GM21367 (cell line): ENCODE measurements at regions not wholly inside any gene's neighbourhood (a gene's known extent, or its start where the extent isn't known, plus 50 kb on each side); places are given as distances from the start of the nearest gene placed in this dataset.
A peak's percentile ranks its signal among the peaks of the same experiment; 100 is the strongest.
"Not testable (repeated sequence)": the region's sequence is repeated elsewhere in the genome, so short reads cannot be mapped to it uniquely, and the experiment has no call there.

Source experiments
- ATAC-seq: cut with Tn5 transposase; IDR thresholded peaks from one replicate; pipeline ENCODE4 v1.9.1; 2021; ENCODE audit not compliant: unreplicated experiment

DNA sequence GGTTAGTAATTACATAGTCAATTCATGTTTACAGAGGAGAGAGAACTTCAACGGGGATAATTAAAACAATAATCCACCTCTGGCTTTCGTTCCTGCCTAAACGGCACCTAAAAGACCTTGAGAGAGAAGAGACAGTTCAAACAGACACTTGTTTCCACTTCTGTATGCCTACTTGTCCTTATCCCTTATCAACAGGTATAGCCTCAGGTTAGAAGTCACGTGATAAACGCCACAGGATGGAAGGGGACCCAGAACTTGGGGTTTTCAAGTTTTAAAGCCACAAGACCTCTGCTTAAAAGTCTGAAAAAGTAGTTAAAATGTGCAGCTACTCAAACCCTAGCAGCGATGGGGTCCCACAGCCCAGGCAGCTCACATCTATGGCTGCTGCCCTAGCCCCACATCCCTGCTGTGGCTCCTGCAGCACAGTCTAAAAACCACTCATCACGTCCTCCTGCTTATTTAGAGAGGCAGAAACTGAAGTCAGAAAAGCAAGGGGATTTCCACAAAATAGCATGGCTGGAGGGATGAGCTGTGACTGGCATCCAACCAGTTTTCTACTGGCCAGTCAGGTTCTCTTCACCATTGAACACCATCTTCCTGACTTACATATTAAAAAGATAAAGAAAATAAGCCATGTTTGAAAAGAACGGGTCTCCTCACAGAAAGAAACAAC, 51.2 kb upstream of the SEC16B start:
- ATAC-seq, result no peak

DNA sequence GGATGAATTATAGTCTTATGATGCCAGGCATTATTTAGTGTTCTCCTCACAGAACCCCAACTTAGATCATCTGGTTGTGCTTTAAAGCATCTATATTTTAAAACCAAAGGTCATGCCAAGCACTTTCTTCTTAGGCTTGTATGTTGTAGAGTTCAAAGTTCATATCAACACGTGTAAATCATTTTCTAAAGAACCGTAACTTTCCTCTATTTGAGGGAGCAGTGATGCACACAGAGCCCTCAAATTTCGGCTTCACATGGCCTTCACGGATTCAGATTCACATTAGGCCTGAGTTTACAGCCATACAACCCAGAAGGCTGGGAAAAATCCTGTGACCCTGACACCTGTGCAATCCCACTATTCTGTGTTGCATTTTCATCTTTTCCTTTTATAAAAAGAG, 52.1 kb upstream of the SEC16B start:
- ATAC-seq, result no peak

DNA sequence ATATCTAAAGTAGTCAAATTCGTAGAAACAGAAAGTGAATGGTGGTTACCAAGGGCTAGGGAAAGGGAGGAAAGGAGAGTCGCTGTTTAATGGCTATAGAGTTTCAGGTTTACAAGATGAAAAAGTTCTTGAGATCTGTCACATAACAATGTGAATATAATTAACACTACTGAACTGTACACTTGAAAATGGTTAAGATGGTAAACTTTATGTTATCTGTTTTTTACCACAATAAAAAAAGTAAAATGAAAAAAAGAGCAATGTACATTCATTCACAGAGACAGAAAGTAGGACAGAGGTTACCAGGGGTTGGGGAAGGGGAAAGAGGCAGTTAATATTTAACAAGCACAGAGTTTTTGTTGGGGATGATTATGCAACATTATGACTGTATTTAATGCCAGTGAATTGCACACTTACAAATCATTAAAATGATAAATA, 53.3 kb upstream of the SEC16B start:
- ATAC-seq, result no peak

DNA sequence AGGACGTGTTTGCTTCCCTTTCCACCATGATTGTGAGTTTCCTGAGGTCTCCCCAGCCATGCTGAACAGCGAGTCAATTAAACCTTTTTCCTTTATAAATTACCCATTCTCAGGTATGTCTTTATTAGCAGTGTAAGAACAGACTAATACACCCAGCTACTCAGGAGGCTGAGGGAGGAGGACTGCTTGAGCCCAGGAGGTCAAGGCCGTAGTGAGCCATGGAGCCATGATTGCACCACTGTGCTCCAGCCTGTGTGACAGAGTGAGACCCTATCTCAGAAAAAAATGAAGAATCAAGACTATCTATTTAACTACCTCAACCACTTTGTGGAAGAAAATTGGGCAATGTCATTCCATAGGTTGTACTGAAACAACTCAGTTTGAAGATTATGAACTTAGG, 54.6 kb upstream of the SEC16B start:
- ATAC-seq, result no peak

DNA sequence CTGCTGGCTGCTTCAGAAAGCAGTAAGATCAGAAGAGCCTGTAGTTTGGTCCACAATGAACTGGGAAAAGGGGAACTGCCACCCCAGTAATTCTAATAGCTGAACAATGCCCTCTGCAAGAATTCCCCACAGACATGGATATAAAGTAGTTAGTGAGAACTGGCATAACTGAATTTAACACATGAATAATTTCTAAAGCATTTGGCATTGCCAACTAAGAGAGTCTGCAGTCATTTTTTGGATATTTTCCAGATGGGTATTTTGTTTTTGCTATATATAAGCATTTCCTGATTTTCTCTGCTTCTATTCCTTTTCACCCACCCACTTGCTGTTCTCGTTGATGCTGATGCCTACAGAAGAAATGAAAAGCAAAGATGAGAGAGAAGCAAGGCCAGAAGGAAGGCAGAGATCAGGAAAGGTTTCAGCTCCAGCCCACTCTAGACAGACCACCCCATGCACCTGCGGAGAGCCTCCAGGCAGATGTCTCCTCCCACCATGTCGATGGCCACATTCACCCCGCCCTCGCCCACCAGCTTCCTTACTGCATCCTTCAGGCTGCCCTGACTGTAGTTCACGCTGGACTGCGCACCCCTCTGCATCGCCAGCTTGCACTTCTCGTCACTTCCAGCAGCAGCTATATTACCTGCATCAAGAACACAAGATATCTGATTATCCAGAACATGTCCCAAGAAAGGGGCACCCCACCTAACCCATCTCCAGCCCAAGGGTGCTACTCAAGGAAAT, 55.9 kb upstream of the SEC16B start:
- no peak for ATAC-seq

DNA sequence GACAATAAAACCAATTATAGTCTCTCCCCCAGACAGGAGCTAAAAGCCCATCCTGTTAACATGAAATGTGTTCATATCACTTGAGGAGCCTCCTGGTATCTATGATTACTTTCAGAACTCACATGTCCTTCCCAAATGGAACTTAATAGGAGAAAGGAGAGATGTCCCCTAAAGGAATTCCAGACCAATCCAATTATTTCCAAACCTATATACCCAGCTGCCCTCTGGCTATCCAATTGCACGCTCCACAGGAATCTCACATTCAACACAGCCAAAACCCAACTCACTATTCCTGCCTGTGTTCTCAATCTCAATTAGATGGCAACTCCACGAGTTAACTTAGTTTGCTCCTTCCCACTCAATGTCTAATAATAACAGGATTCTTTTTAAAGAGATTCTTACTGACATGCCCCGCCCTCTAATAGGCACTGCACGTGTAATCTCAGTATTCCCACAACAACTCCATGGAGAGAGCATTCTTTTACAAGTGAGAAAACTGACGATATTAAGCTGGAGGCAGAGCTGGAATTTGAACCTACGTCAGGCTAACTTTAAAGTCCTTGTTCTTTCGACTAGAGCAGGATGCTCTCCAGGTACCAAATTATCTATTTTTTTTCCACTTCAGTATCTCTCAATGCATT, 59.1 kb upstream of the SEC16B start:
- ATAC-seq, result no peak

DNA sequence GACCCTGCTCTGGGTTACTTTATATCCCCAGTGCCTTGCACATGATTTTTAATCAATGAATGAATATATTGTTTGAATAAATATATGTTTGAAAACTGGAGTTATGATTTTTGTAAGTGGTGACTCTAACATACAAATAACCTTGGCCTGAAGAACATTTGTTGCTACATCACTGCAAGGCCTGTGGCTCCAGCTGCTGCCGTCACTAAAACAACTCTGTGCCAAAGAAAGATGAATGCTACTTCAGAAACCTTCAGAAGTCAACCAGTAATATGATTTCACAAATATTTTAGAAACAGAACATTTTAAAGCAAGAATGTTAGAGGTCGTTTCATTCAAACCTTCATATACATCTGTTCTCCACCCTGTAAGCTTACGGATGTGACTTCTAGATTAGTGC, 60.6 kb upstream of the SEC16B start:
- ATAC-seq, result no peak

DNA sequence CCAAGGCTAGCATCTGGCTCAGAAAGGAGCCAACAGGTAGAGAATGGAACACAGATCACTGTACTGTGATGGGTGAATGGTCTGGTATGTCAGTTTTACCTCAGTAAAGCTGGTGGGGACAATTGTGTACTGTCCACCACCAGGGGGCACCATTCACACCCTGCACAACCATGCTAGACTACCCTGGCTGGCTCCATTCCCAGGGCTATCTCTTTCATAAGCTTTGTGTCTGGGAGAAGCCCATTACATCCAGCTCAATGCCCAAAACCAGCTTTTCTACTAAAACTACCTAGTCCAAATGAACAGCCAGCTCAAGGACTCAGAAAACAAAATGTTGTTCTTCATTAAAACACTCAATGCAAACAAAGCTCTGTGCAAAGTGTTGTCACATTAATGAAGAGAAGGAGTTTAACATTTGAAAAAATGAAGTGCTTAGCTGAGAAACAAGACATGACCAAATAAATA, 62.0 kb upstream of the RASAL2 start:
- peak; percentile 96 for ATAC-seq

DNA sequence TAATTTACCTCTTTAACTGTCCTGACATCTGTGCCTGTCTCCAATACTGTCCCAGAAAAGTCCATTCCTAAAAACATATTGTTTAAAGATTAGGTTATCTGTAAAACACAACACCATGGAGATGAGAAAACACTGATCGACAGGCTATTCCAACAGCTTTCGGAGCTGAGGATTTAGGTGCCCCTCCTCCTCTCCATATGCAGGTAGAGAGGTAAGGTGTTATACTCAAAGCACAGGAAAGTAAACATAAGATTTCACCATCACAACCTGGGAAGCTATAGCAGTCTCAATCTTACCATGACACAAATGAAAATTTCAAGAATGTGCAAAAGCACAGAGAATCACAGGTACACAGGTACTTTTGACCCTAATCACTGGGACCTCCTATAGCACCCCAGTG, 60.9 kb upstream of the RASAL2 start:
- no peak for ATAC-seq

DNA sequence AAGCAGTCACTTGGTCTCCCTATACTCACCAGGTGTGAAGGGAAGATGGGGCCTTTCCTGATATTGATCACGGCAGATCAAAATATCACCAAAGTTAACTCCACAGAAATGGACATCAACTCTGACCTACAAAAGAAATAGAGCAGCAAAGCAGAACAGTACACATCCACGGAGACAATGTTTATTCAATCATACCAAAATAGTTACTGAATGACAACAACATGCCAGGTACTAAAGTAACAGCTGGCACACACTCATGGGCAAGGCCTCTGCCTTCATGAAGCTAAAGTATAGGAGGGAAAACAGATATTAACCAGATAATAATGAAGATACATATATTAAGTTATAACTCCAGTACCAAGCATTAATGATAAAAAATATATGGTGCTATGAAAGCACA, 59.2 kb upstream of the RASAL2 start:
- ATAC-seq, result no peak

DNA sequence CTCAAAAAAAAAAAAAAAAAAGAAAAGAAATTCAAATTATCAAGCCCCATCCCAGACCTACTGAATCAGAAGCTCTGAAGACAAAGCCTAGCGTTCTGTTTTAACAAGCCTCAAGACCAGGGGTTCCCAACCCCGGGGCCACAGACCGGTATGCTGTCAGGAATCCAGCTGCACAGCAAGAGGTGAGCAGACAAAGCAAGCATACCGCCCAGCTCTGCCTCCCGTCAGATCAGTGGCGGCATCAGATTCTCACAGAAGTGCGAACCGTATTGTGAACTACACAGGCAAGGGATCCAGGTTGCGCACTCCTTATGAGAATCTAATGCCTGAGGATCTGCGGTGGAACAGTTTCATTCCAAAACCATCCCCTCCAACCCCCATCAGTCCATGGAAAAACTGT, 57.8 kb upstream of the RASAL2 start:
- no peak for ATAC-seq

DNA sequence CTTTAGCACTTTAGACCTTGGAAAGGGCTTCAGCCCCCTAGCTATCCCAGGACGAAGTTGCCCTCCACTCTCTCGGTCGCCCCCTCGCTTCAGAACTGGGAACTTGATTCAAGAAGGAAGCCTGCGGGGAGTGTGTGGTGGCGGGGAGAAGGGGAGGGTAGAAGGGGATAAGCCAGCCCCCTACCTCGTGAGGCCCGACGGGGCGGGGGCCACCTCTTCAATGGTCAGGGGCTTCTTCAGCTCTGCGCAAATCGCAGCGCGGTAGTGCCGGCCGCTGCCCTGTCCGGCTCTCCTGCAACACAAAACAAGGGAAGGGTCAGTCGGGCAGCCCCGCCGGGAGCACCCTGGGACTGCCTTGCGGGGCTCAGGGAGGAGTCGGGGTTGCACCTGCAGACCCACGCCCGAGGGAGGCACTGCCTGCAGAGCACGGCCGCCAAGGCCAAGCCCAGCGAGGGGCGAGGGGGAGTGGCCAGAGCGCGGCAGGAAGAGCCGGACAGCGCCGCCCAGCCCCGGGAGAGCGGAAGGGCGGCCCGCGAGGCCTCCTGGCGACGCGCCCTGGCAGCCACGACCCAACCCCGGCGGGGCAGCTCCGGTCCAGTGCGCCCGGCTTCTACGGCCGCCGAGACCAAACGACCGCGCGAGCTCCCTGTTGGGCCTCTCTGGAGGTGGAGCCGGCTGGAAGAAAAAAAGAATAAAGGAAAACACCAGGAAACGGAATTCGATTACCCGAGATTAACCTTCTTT, 56.2 kb upstream of the RASAL2 start:
- ATAC-seq, result no peak

DNA sequence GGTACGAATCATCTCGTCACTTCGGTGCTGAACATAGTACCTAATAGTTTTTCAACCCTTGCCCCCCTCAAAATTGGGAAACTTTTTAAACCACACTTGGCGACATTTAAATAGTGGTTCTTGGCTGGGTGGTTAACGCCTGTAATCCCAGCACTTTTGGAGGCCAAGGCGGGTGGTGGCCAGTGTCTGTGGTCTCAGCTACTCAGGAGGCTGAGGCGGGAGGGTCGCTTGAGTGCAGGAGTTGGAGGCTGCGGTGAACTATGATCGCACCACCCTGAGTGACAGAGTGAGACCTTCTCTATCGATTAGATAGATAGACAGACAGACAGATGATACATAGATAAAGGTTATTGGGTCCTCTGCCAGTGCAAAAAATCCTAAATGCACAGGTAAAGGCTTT, 55.5 kb upstream of the RASAL2 start:
- no peak for ATAC-seq

DNA sequence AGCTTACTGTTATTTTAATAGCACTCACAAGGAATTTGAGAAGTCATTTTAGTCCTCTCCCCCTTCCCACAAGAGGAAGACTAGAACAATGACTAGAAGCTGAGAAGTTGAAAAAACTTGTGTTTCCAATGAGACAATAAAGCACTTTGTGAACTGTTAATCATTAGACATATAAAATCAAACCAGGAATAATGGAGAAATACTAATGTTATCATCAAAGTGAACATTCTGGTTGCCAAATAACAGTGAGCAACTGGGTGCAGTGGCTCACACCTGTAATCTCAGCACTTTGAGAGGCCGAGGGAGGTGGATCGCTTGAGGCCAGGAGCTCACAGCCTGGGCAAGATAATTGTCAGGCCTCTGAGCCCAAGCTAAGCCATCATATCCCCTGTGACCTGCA, 54.0 kb upstream of the RASAL2 start:
- no peak for ATAC-seq

DNA sequence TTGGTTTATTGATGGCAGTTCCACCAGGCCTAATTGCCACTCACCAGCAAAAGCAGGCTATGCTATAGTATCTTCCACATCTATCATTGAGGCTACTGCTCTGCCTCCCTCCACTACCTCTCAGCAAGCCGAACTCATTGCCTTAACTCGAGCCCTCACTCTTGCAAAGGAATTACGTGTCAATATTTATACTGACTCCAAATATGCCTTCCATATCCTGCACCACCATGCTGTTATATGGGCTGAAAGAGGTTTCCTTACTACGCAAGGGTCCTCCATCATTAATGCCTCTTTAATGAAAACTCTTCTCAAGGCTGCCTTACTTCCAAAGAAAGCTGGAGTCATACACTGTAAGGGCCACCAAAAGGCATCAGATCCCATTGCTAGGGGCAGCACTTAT, 50.0 kb upstream of the RASAL2 start:
- ATAC-seq, result not testable (repeated sequence)
